CD14-positive monocyte (primary cell): ENCODE measurements at regions not wholly inside any gene's neighbourhood (a gene's known extent, or its start where the extent isn't known, plus 50 kb on each side); places are given as distances from the start of the nearest gene placed in this dataset.

Experiments used
- DNase-seq, 3 donors: peaks; one replicate each; pipeline ENCODE4 v3.0.0-alpha.2; 2011 to 2022
- H2AFZ ChIP-seq: 2 replicates; pipeline ENCODE4 v1.6.0; 2012; ENCODE audit warnings: mild to moderate bottlenecking, low read depth, low read length, inconsistent platforms; ENCODE audit not compliant: insufficient read depth, poor library complexity, severe bottlenecking
- H3K27ac ChIP-seq, 2 donors: 1 replicate in 1 of 2; 2 replicates in 1 of 2; pipeline ENCODE4 v1.5.1; 2012 to 2013; ENCODE audit warnings: low read length in 2 of 2, control low read depth in 1 of 2, inconsistent platforms in 1 of 2, low read depth in 1 of 2, mild to moderate bottlenecking in 1 of 2
- H3K27me3 ChIP-seq, 2 donors: one replicate each; pipeline versions ENCODE4 v1.6.0 to v1.6.1; 2011 to 2013; ENCODE audit warnings: low read length in 2 of 2; ENCODE audit not compliant: control insufficient read depth in 2 of 2, insufficient read depth in 2 of 2
- H3K36me3 ChIP-seq, 2 donors: replicated peaks in 1 of 2; 1 replicate in 1 of 2; 2 replicates in 1 of 2; pipeline versions ENCODE4 v1.5.1 to v1.6.1; 2012 to 2013; ENCODE audit warnings: low read length in 2 of 2, control low read depth in 1 of 2, inconsistent platforms in 1 of 2, mild to moderate bottlenecking in 1 of 2; ENCODE audit not compliant: insufficient read depth in 2 of 2, control insufficient read depth in 1 of 2
- H3K4me1 ChIP-seq, 2 donors: 1 replicate in 1 of 2; 2 replicates in 1 of 2; pipeline versions ENCODE4 v1.5.1 to v1.6.1; 2012 to 2013; ENCODE audit warnings: low read length in 2 of 2, control low read depth in 1 of 2, inconsistent platforms in 1 of 2, mild to moderate bottlenecking in 1 of 2, moderate library complexity in 1 of 2; ENCODE audit not compliant: insufficient read depth in 2 of 2, control insufficient read depth in 1 of 2
- H3K4me2 ChIP-seq: replicated peaks from 2 replicates; pipeline ENCODE3; 2012; ENCODE audit warnings: low read length, moderate library complexity, mild to moderate bottlenecking; ENCODE audit not compliant: poor library complexity, severe bottlenecking; ENCODE audit errors: extremely low read depth
- H3K4me3 ChIP-seq, 3 experiments: fragments of 200-600 bp in 1 of 3; sonication (generic) in 1 of 3; replicated peaks in 1 of 3; 1 replicate in 2 of 3; 2 replicates in 1 of 3; pipeline ENCODE4 v1.5.1; 2011 to 2013; ENCODE audit warnings: low read length in 3 of 3, mild to moderate bottlenecking in 3 of 3, control low read depth in 2 of 3, low read depth in 2 of 3, inconsistent platforms in 1 of 3, moderate library complexity in 1 of 3
- H3K79me2 ChIP-seq: 2 replicates; pipeline ENCODE4 v1.6.0; 2012; ENCODE audit warnings: mild to moderate bottlenecking, control low read depth, inconsistent platforms, low read length, moderate library complexity; ENCODE audit not compliant: insufficient read depth
- H3K9ac ChIP-seq: 2 replicates; pipeline ENCODE4 v1.6.0; 2017; ENCODE audit warnings: low read length, mild to moderate bottlenecking; ENCODE audit not compliant: insufficient read depth, poor library complexity, severe bottlenecking
- H3K9me3 ChIP-seq, 2 donors: replicated peaks in 1 of 2; 1 replicate in 1 of 2; 2 replicates in 1 of 2; pipeline versions ENCODE4 v1.5.1 to v1.6.1; 2012 to 2013; ENCODE audit warnings: low read length in 2 of 2, control low read depth in 1 of 2; ENCODE audit not compliant: control insufficient read depth in 1 of 2, insufficient read depth in 1 of 2
- H4K20me1 ChIP-seq: 2 replicates; pipeline ENCODE4 v1.6.0; 2012; ENCODE audit warnings: mild to moderate bottlenecking, low read length, control low read depth, moderate library complexity; ENCODE audit not compliant: insufficient read depth
- H3K27ac Mint-ChIP-seq, 7 donors: one replicate each; pipeline ENCODE4 v1.8.0; 2020; ENCODE audit warnings: mild to moderate bottlenecking in 7 of 7, mixed read lengths in 7 of 7, moderate library complexity in 6 of 7, inconsistent platforms in 2 of 7
- H3K27me3 Mint-ChIP-seq, 3 donors: one replicate each; pipeline ENCODE4 v1.8.0; 2021 to 2022; ENCODE audit warnings: low read depth in 3 of 3, mild to moderate bottlenecking in 3 of 3, mixed read lengths in 3 of 3, moderate library complexity in 3 of 3, inconsistent platforms in 1 of 3
- H3K36me3 Mint-ChIP-seq, 2 donors: one replicate each; pipeline ENCODE4 v1.8.0; 2020; ENCODE audit warnings: mixed read lengths in 2 of 2, inconsistent platforms in 1 of 2, mild to moderate bottlenecking in 1 of 2
- H3K4me1 Mint-ChIP-seq: one replicate; pipeline ENCODE4 v1.8.0; 2020; ENCODE audit warnings: mild to moderate bottlenecking, mixed read lengths
- H3K4me3 Mint-ChIP-seq, 2 donors: one replicate each; pipeline ENCODE4 v1.8.0; 2020; ENCODE audit warnings: mild to moderate bottlenecking in 2 of 2, mixed read lengths in 2 of 2, moderate library complexity in 1 of 2
- H3K9me3 Mint-ChIP-seq, 7 donors: one replicate each; pipeline ENCODE4 v1.8.0; 2020 to 2022; ENCODE audit warnings: mixed read lengths in 7 of 7, mild to moderate bottlenecking in 6 of 7, moderate library complexity in 6 of 7, inconsistent platforms in 2 of 7
- CTCF ChIP-seq: fragments of 200-600 bp; IDR thresholded peaks from one replicate; pipeline ENCODE4 v1.8.0; 2022; ENCODE audit warnings: antibody characterized with exemption, mild to moderate bottlenecking
- WGBS: methylation state at CpG from one replicate; pipeline ENCODE4 v1.1.5; 2013; ENCODE audit warnings: missing lambda C conversion rate; ENCODE audit not compliant: insufficient coverage; 5-methylcytosine and 5-hydroxymethylcytosine counted together
- intact Hi-C, 2 donors: fragments of 100-400 bp; cut with micrococcal nuclease; formaldehyde crosslinking; loops; one replicate each; pipeline versions ENCODE4 v1.15.0 to v1.15.1; 2023

- H3K4me1 ChIP-seq = peaks cover 39% of the 10 kb centered on the region in 2 donors
- no peak overlapping the region for H3K4me2 ChIP-seq
- Mint-ChIP-seq H3K4me1 (peaks cover 39% of the 10 kb centered on the region), H3K4me3 (peak overlapping the region in 1 of 2 donors; percentile 46), H3K9me3 (peaks cover 1 to 9% (median 6%) of the 10 kb centered on the region in 7 donors), H3K36me3 (no peaks in the 10 kb centered on the region), H3K27ac (peak overlapping the region; percentile 74 to 97 (median 88)), H3K27me3 (no peaks in the 10 kb centered on the region)
- H4K20me1 ChIP-seq = no peaks in the 10 kb centered on the region
- no peak overlapping the region for H2AFZ ChIP-seq
- H3K79me2 ChIP-seq = no peaks in the 10 kb centered on the region
- intact Hi-C loops = loop anchor here (5.0 to 10.0 kb wide), 3 partner anchors 361 to 419 kb away; partner anchors contain the start of gene HS3ST3B1 (in 1 of the 2)
- no peak overlapping the region for H3K9ac ChIP-seq
- no peaks in the 10 kb centered on the region for H3K27me3 ChIP-seq
- peak in 2 of 3 donors; percentile 24 to 39 for DNase-seq
- 56% methylated on average over 4 of the region's 8 CpGs for WGBS
- no peak overlapping the region for H3K4me3 ChIP-seq
- no peak for TF ChIP-seq CTCF
- H3K9me3 ChIP-seq = no peaks in the 10 kb centered on the region
- peak overlapping the region; percentile 48 to 95 for H3K27ac ChIP-seq
- no peaks in the 10 kb centered on the region for H3K36me3 ChIP-seq
Measured at GRCh38 chr17:13933441-13934276, 135.6 kb upstream of the COX10 start.

GRCh38 chr17:13939222-13939621 is 130.1 kb upstream of the COX10 start:
- DNase-seq = no peak
- peaks cover 2 to 13% (median 6%) of the 10 kb centered on the region in 7 donors for H3K9me3 Mint-ChIP-seq
- H3K9me3 ChIP-seq = no peaks in the 10 kb centered on the region
- no peaks in the 10 kb centered on the region for H3K36me3 Mint-ChIP-seq
- TF ChIP-seq CTCF = no peak
- no peak overlapping the region for H3K4me3 ChIP-seq
- H3K4me1 Mint-ChIP-seq = no peaks in the 10 kb centered on the region
- intact Hi-C loops = loop anchor here in 1 of 2 donors (10.0 kb wide), 1 partner anchor 356 kb away; no protein-coding TSS in a partner anchor
- no peaks in the 10 kb centered on the region for H3K79me2 ChIP-seq
- no peak overlapping the region for H3K9ac ChIP-seq
- no peaks in the 10 kb centered on the region for H3K4me1 ChIP-seq
- H3K27ac Mint-ChIP-seq = no peak overlapping the region
- no peak overlapping the region for H3K4me2 ChIP-seq
- H3K27me3 Mint-ChIP-seq = peaks cover 0 to 3% (median 1%) of the 10 kb centered on the region in 3 donors
- H4K20me1 ChIP-seq = no peaks in the 10 kb centered on the region
- H3K27me3 ChIP-seq = no peaks in the 10 kb centered on the region
- H3K4me3 Mint-ChIP-seq = no peak overlapping the region
- H3K27ac ChIP-seq = no peak overlapping the region
- no CpG with 5 or more reads among the region's 1 CpG for WGBS
- no peaks in the 10 kb centered on the region for H3K36me3 ChIP-seq
- no peak overlapping the region for H2AFZ ChIP-seq
